ENCODE measurements at regions not wholly inside any gene's neighbourhood (a gene's known extent, or its start where the extent isn't known, plus 50 kb on each side); places are given as distances from the start of the nearest gene placed in this dataset.

- no peaks in the 10 kb centered on the region for H3K36me3 Mint-ChIP-seq (ENCODE audit: unreplicated experiment)
- peaks cover 3% of the 10 kb centered on the region for H3K27me3 Mint-ChIP-seq (ENCODE audit: unreplicated experiment)
- peaks cover 3% of the 10 kb centered on the region for H3K4me1 Mint-ChIP-seq (ENCODE audit: low read depth, unreplicated experiment)
- no peak overlapping the region for H3K27ac Mint-ChIP-seq (ENCODE audit: unreplicated experiment)
- TF ChIP-seq, protein P1, sequence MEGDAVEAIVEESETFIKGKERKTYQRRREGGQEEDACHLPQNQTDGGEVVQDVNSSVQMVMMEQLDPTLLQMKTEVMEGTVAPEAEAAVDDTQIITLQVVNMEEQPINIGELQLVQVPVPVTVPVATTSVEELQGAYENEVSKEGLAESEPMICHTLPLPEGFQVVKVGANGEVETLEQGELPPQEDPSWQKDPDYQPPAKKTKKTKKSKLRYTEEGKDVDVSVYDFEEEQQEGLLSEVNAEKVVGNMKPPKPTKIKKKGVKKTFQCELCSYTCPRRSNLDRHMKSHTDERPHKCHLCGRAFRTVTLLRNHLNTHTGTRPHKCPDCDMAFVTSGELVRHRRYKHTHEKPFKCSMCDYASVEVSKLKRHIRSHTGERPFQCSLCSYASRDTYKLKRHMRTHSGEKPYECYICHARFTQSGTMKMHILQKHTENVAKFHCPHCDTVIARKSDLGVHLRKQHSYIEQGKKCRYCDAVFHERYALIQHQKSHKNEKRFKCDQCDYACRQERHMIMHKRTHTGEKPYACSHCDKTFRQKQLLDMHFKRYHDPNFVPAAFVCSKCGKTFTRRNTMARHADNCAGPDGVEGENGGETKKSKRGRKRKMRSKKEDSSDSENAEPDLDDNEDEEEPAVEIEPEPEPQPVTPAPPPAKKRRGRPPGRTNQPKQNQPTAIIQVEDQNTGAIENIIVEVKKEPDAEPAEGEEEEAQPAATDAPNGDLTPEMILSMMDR (IDR thresholded peaks at IDR 0.05; ENCODE audit: partially characterized antibody, unreplicated experiment), result no peak
- no peaks in the 10 kb centered on the region for H3K9me3 Mint-ChIP-seq (ENCODE audit: unreplicated experiment)
- DNase-seq, result no peak
- H3K4me3 Mint-ChIP-seq (ENCODE audit: unreplicated experiment), result no peak overlapping the region
Measured at GRCh38 chr2:16466821-16467151, 198.8 kb downstream of the CYRIA start.

DNA sequence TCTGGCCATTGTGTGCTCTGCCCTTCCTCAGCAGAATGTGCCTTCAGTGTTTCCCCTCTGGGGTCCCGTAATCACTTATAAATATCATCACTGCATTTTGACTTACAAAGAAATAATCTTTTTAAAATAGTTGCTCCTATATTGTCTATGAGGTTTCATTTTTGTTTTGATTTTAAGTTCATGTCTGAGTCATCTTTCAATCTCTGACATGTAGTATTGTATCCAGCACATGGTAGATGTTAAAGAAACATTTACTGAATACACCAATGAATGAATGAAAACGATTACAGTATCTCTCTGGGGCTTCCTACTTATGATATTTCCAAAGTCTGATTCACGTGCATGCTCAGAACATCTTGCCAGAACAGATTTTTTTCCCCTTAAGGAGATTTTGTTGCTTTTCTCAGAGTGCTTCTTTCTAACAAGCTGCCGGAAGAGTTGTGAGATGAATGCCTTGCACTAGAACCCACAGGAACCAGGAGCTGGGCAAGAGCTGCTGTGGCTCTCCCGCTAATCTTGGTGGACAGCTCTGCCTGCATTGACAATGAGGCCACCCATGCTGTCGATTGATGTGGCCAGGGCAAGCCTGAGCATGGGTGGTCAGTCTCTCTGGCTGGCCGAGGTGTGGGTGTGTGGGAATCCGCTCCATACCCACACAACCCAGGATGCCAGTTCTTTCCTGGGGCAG is 199.4 kb downstream of the CYRIA start:
- TF ChIP-seq, protein P1 (IDR thresholded peaks at IDR 0.05; ENCODE audit: partially characterized antibody, unreplicated experiment), result no peak
- H3K36me3 Mint-ChIP-seq (ENCODE audit: unreplicated experiment), result no peaks in the 10 kb centered on the region
- no peak for DNase-seq
- peaks cover 3% of the 10 kb centered on the region for H3K4me1 Mint-ChIP-seq (ENCODE audit: low read depth, unreplicated experiment)
- H3K9me3 Mint-ChIP-seq (ENCODE audit: unreplicated experiment), result no peaks in the 10 kb centered on the region
- no peak overlapping the region for H3K4me3 Mint-ChIP-seq (ENCODE audit: unreplicated experiment)
- peaks cover 3% of the 10 kb centered on the region for H3K27me3 Mint-ChIP-seq (ENCODE audit: unreplicated experiment)
- no peak overlapping the region for H3K27ac Mint-ChIP-seq (ENCODE audit: unreplicated experiment)

GRCh38 chr2:16464641-16465040 is 201.0 kb downstream of the CYRIA start:
- Mint-ChIP-seq H3K9me3 (ENCODE audit: unreplicated experiment) (no peaks in the 10 kb centered on the region), H3K4me3 (ENCODE audit: unreplicated experiment) (no peak overlapping the region)
- DNase-seq, result no peak

GRCh38 chr2:16462958-16463357 is 202.7 kb downstream of the CYRIA start:
- no peak overlapping the region for H3K4me3 Mint-ChIP-seq (ENCODE audit: unreplicated experiment)
- TF ChIP-seq, protein P1 (IDR thresholded peaks at IDR 0.05; ENCODE audit: partially characterized antibody, unreplicated experiment), result no peak
- DNase-seq, result no peak
- H3K36me3 Mint-ChIP-seq (ENCODE audit: unreplicated experiment), result no peaks in the 10 kb centered on the region
- no peak overlapping the region for H3K27ac Mint-ChIP-seq (ENCODE audit: unreplicated experiment)
- H3K27me3 Mint-ChIP-seq (ENCODE audit: unreplicated experiment), result peaks cover 3% of the 10 kb centered on the region
- H3K4me1 Mint-ChIP-seq (ENCODE audit: low read depth, unreplicated experiment), result peaks cover 9% of the 10 kb centered on the region
- H3K9me3 Mint-ChIP-seq (ENCODE audit: unreplicated experiment), result no peaks in the 10 kb centered on the region

More at GRCh38 chr2:16464641-16465040, 201.0 kb downstream of the CYRIA start:
- Mint-ChIP-seq H3K36me3 (ENCODE audit: unreplicated experiment) (no peaks in the 10 kb centered on the region), H3K27ac (ENCODE audit: unreplicated experiment) (no peak overlapping the region), H3K27me3 (ENCODE audit: unreplicated experiment) (peaks cover 3% of the 10 kb centered on the region), H3K4me1 (ENCODE audit: low read depth, unreplicated experiment) (peaks cover 5% of the 10 kb centered on the region)
- TF ChIP-seq, protein P1 (IDR thresholded peaks at IDR 0.05; ENCODE audit: partially characterized antibody, unreplicated experiment), result no peak

GRCh38 chr2:16461672-16462071 is 204.0 kb downstream of the CYRIA start:
- no peak for DNase-seq
- no peak overlapping the region for H3K27ac Mint-ChIP-seq (ENCODE audit: unreplicated experiment)
- H3K36me3 Mint-ChIP-seq (ENCODE audit: unreplicated experiment), result no peaks in the 10 kb centered on the region
- H3K9me3 Mint-ChIP-seq (ENCODE audit: unreplicated experiment), result no peaks in the 10 kb centered on the region
- H3K4me3 Mint-ChIP-seq (ENCODE audit: unreplicated experiment), result no peak overlapping the region
- TF ChIP-seq, protein P1 (IDR thresholded peaks at IDR 0.05; ENCODE audit: partially characterized antibody, unreplicated experiment), result no peak
- peaks cover 3% of the 10 kb centered on the region for H3K27me3 Mint-ChIP-seq (ENCODE audit: unreplicated experiment)
- peaks cover 9% of the 10 kb centered on the region for H3K4me1 Mint-ChIP-seq (ENCODE audit: low read depth, unreplicated experiment)
